K562 (cell line): ENCODE measurements at regions not wholly inside any gene's neighbourhood (a gene's known extent, or its start where the extent isn't known, plus 50 kb on each side); places are given as distances from the start of the nearest gene placed in this dataset.

ENCODE experiments used
- C11orf30 ChIP-seq: fragments of 450-650 bp; IDR thresholded peaks from 2 replicates; pipeline ENCODE4 v1.6.1; 2016; ENCODE audit warnings: low read depth, mild to moderate bottlenecking
- CBX2 ChIP-seq: fragments of 200-600 bp; sonication (generic); IDR thresholded peaks from one replicate; pipeline ENCODE4 v1.6.1; 2012; ENCODE audit warnings: mild to moderate bottlenecking, low read length, inconsistent platforms; ENCODE audit not compliant: insufficient read depth, poor library complexity, severe bottlenecking
- CC2D1A ChIP-seq: fragments of 450-650 bp; IDR thresholded peaks from 2 replicates; pipeline ENCODE4 v1.6.1; 2017; ENCODE audit warnings: mild to moderate bottlenecking
- NCOR1 ChIP-seq: fragments of 450-650 bp; IDR thresholded peaks from 2 replicates; pipeline ENCODE4 v1.6.1; 2016; ENCODE audit warnings: mild to moderate bottlenecking, moderate library complexity
- NFE2 ChIP-seq: IDR thresholded peaks from 2 replicates; pipeline ENCODE4 v1.6.1; 2014; ENCODE audit warnings: antibody characterized with exemption, low read depth
- POLR2B ChIP-seq: fragments of 450-650 bp; IDR thresholded peaks from 2 replicates; pipeline ENCODE4 v1.6.1; 2018; ENCODE audit warnings: low read depth; ENCODE audit not compliant: partially characterized antibody
- WHSC1 ChIP-seq: IDR thresholded peaks from one replicate; pipeline ENCODE4 v1.6.1; 2012; ENCODE audit warnings: low read length, control low read depth, inconsistent platforms
- ZNF407 ChIP-seq: fragments of 450-650 bp; IDR thresholded peaks from 2 replicates; pipeline ENCODE4 v1.6.1; 2016; ENCODE audit warnings: low read depth
- ZNF75A ChIP-seq: fragments of 450-650 bp; formaldehyde crosslinking; IDR thresholded peaks from 2 replicates; pipeline ENCODE4 v1.4.0; 2020; ENCODE audit warnings: mild to moderate bottlenecking
- TF ChIP-seq, protein P1 (sequence below): fragments of 200-400 bp; formaldehyde crosslinking; IDR thresholded peaks from 2 replicates; pipeline ENCODE4 v1.6.1; 2017; ENCODE audit warnings: mild to moderate bottlenecking, low read depth, low read length, moderate library complexity

DNA sequence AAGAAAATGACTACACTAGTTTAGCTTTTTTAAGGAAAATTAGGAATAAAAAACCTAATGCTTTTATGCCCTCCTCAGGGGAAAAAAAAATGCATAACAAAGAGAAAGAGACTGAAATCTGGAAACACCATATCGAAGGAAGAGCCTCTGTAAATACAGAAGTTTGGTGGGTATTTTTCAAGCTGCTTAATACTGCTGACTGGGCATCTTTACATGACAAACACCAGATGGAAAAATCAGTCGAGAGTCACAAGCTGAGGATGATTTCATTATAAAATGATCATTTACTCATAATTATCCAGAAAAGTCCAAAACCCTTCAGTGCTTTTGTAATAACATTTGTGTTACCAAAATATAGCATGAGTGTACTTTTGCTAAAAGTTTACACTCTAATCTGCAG, 1600.7 kb upstream of the ACVR2A start (continued):
- TF ChIP-seq ZNF407 = no peak
- TF ChIP-seq CBX2 = no peak
- TF ChIP-seq WHSC1 = no peak
- TF ChIP-seq C11orf30 = peak; percentile 29; the same call in 1 of the 2 replicates
- TF ChIP-seq CC2D1A = no peak
- TF ChIP-seq POLR2B = no peak
- no peak for TF ChIP-seq NCOR1
- TF ChIP-seq NFE2 = no peak
- no peak for TF ChIP-seq ZNF75A (CRISPR knock-in tag)
- TF ChIP-seq, protein P1, sequence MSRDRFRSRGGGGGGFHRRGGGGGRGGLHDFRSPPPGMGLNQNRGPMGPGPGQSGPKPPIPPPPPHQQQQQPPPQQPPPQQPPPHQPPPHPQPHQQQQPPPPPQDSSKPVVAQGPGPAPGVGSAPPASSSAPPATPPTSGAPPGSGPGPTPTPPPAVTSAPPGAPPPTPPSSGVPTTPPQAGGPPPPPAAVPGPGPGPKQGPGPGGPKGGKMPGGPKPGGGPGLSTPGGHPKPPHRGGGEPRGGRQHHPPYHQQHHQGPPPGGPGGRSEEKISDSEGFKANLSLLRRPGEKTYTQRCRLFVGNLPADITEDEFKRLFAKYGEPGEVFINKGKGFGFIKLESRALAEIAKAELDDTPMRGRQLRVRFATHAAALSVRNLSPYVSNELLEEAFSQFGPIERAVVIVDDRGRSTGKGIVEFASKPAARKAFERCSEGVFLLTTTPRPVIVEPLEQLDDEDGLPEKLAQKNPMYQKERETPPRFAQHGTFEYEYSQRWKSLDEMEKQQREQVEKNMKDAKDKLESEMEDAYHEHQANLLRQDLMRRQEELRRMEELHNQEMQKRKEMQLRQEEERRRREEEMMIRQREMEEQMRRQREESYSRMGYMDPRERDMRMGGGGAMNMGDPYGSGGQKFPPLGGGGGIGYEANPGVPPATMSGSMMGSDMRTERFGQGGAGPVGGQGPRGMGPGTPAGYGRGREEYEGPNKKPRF = no peak
- TF ChIP-seq, all 486 proteins: peak for 5
